Activated T-helper 2 cell treated with anti-CD3 and anti-CD28 coated beads, Interferon-gamma antibody, Interleukin-2, Interleukin-4, amounts not matched to agents 10 μg/mL and 5 μg/mL and 100 μg/mL, durations not matched to agents 14 hours and 24 hours and 36 hours (primary cell): ENCODE measurements at regions not wholly inside any gene's neighbourhood (a gene's known extent, or its start where the extent isn't known, plus 50 kb on each side); places are given as distances from the start of the nearest gene placed in this dataset.

Experiments
- DNase-seq: peaks from one replicate; pipeline ENCODE4 v3.0.0; 2021; ENCODE audit warnings: low spot score
- H3K27ac Mint-ChIP-seq: one replicate; pipeline ENCODE4 v1.8.0; 2021; ENCODE audit warnings: mixed read lengths
- H3K27me3 Mint-ChIP-seq: one replicate; pipeline ENCODE4 v1.8.0; 2021; ENCODE audit warnings: low read depth, mixed read lengths
- H3K36me3 Mint-ChIP-seq: one replicate; pipeline ENCODE4 v1.8.0; 2021; ENCODE audit warnings: low read depth, mixed read lengths
- H3K4me1 Mint-ChIP-seq: one replicate; pipeline ENCODE4 v1.8.0; 2021; ENCODE audit warnings: low read depth, mixed read lengths
- H3K4me3 Mint-ChIP-seq: one replicate; pipeline ENCODE4 v1.8.0; 2021; ENCODE audit warnings: low read depth, mild to moderate bottlenecking, moderate library complexity, mixed read lengths
- H3K9me3 Mint-ChIP-seq: one replicate; pipeline ENCODE4 v1.8.0; 2021; ENCODE audit warnings: mixed read lengths
- intact Hi-C: fragments of 100-400 bp; cut with micrococcal nuclease; formaldehyde crosslinking; loops from one replicate; pipeline ENCODE4 v1.15.1; 2023

DNA sequence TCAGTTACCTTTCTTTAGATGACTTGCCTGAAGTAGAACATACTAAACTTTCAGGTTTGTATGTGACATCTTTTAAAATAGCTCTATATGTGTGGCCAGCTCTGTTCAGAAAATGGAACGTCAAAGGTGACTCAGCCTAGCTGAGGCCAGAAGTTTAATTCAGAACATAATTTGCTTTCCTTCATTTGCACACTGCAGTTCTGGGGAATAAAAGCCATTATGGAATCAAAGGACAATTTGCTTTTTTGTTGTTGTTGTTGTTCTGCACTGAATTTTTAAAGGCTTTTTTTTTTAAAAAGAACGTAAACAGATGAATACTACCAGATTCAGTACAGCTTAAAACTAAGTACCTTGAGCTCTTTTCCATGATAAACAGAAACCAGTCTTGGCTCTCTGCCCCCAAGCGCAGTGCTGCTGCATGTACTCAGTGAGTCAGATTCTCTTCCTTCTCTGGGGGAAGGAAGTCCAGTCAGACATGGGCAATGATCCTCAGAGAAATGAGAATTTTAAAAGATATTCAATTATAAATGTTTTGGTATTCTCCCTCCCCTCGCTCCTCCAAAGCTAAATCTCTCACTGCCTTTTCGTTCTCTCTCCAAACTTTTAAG, 644.2 kb downstream of the NOVA1 start:
- Mint-ChIP-seq H3K4me3 (no peak overlapping the region), H3K36me3 (no peaks in the 10 kb centered on the region), H3K4me1 (no peaks in the 10 kb centered on the region), H3K27me3 (no peaks in the 10 kb centered on the region), H3K27ac (no peak overlapping the region), H3K9me3 (peaks cover 69% of the 10 kb centered on the region)
- intact Hi-C loops = no loop called here
- no peak for DNase-seq

DNA sequence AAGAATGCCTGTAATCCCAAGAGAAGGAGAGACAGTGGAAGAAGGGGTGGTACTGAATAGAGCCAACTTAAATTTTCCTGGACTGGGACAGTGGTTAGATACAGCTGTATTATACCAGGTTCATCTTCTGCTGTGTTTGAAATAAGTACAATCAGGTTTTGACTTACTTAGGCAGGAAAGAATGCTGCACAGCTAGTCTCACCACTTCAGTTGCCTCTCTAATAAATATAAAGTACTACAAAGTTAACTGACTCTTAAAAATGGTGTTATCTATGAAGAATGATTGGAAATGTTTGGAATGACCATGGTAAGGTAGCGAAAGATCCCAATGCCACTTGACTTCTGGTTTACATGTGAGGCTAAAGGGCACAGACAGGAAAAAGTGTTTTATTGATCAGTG, 652.1 kb downstream of the NOVA1 start:
- Mint-ChIP-seq H3K4me1 (no peaks in the 10 kb centered on the region), H3K36me3 (no peaks in the 10 kb centered on the region), H3K4me3 (no peak overlapping the region), H3K9me3 (peaks cover 56% of the 10 kb centered on the region), H3K27me3 (no peaks in the 10 kb centered on the region), H3K27ac (no peak overlapping the region)
- intact Hi-C loops = no loop called here
- DNase-seq = no peak

DNA sequence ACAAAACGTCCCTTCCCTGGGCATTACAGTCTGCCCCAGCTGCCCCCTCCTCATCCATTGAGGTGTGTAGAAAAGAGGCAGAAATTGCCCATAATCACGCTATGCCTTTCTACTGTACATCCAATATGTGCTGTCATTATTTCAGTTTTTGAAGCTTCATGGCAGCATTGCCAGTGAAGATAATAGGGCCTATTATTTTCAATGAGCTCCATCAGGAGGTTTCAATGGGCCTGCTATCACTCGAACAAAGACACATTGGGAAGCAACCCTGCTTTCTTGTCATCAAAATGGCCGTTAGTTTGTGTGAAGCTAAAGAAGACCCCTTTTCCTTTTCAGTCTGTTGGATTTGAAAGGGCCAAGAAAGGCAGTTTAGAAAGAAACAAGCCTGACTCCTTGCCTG, 653.8 kb downstream of the NOVA1 start:
- Mint-ChIP-seq H3K9me3 (peaks cover 52% of the 10 kb centered on the region), H3K27ac (no peak overlapping the region), H3K4me3 (no peak overlapping the region), H3K36me3 (no peaks in the 10 kb centered on the region), H3K4me1 (no peaks in the 10 kb centered on the region), H3K27me3 (no peaks in the 10 kb centered on the region)
- no peak for DNase-seq
- intact Hi-C loops = no loop called here

DNA sequence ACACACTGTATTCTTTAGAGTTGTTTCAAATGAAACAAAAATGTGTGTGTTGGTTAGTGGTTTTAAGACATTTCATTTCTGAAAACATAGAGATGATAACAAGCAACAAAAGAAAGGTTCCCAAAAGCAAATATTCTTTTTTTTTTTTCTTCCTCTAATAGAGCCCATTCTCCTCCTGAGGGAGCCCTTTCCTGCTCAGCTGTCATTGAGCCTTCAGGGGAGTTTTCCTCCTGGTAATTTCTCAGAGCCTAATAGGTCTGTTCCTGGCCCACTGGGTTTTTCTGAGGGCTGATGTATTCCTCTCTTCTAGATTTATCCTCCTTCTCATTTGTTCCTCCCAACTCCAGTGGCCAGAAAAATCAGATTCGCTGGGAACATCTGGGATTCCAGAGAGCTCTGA, 654.5 kb downstream of the NOVA1 start:
- no peak for DNase-seq
- Mint-ChIP-seq H3K9me3 (peaks cover 52% of the 10 kb centered on the region), H3K27me3 (no peaks in the 10 kb centered on the region), H3K27ac (no peak overlapping the region), H3K36me3 (no peaks in the 10 kb centered on the region), H3K4me1 (no peaks in the 10 kb centered on the region), H3K4me3 (no peak overlapping the region)
- intact Hi-C loops = no loop called here

DNA sequence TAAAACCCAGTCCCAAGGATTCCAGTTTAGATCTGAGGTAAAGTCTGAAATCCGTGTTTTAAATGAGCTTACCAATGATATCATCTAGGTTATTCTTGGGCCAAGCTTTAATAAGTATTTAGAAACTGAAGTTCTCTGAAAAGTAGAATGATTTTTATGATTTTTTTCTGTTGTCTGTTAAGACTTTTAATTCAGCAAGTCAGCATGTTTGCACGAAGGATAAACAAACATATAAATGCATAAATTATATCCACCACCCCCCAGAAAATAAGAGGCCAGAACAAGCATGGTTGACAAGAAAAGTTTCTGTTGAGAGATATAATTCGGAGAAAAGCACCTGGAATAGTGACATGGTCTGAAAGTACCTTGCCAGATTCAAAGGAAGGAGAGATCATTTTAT, 655.7 kb downstream of the NOVA1 start:
- no peaks in the 10 kb centered on the region for H3K4me1 Mint-ChIP-seq
- no peaks in the 10 kb centered on the region for H3K36me3 Mint-ChIP-seq
- no peak overlapping the region for H3K4me3 Mint-ChIP-seq
- no peak overlapping the region for H3K27ac Mint-ChIP-seq
- H3K27me3 Mint-ChIP-seq = no peaks in the 10 kb centered on the region
- DNase-seq = no peak
- peaks cover 60% of the 10 kb centered on the region for H3K9me3 Mint-ChIP-seq
- intact Hi-C loops = no loop called here

DNA sequence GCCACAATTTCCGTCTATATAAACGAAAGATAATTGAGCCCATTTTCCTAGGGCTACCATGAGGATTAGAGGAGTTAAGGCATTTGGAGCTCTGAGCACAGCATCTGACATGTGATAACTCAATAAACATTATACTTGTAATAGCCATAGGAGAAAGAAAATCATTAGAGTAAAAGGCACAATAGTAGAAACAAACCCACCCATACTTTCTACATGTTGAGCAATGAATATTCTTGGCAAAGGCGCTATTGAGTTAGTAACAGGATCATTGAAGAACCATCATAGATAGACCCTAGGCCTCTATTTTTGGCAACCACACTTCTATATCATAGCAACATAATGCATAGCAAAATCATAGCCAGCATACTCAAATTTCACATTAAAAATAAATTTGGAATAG, 664.1 kb downstream of the NOVA1 start:
- DNase-seq = no peak
- peaks cover 52% of the 10 kb centered on the region for H3K9me3 Mint-ChIP-seq
- H3K27me3 Mint-ChIP-seq = no peaks in the 10 kb centered on the region
- H3K4me1 Mint-ChIP-seq = no peaks in the 10 kb centered on the region
- no peak overlapping the region for H3K27ac Mint-ChIP-seq
- H3K4me3 Mint-ChIP-seq = no peak overlapping the region
- H3K36me3 Mint-ChIP-seq = no peaks in the 10 kb centered on the region
- intact Hi-C loops = no loop called here

DNA sequence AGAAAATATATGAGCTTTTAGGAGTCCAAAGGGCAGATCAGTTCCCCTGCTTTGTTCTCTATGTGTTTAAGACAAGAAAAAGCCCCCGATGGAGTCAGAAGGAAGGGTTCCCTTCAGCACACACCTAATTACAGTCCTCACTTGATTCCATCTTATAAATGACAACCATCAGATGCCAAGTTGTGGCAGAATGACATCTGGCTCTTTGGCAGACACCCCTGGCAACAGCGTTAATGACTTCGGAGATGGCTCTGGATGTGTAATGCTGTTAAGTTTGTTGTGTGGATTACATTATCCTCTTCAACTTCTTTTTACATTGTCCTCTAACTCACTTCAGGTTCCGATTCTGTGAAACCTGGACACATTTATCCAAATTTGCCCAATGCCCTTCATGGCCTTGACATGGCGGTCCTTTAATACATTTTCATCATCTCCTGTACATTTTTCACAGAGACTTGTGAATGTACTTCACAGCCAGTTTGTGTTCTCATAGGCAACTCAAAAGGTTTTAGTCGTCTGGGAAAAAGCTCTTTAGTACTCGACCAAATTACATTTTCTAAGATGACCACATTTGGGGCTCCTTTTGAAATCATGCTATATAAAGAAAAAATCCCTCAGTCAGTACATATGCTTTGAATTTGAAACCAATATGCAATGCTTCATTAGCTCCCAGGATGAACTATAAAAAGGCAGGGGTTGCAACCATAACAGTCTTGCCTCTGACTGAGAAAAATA, 667.8 kb downstream of the NOVA1 start:
- no peaks in the 10 kb centered on the region for H3K36me3 Mint-ChIP-seq
- H3K9me3 Mint-ChIP-seq = peaks cover 63% of the 10 kb centered on the region
- no peaks in the 10 kb centered on the region for H3K27me3 Mint-ChIP-seq
- H3K27ac Mint-ChIP-seq = no peak overlapping the region
- intact Hi-C loops = no loop called here
- no peak overlapping the region for H3K4me3 Mint-ChIP-seq
- DNase-seq = no peak
- H3K4me1 Mint-ChIP-seq = no peaks in the 10 kb centered on the region

DNA sequence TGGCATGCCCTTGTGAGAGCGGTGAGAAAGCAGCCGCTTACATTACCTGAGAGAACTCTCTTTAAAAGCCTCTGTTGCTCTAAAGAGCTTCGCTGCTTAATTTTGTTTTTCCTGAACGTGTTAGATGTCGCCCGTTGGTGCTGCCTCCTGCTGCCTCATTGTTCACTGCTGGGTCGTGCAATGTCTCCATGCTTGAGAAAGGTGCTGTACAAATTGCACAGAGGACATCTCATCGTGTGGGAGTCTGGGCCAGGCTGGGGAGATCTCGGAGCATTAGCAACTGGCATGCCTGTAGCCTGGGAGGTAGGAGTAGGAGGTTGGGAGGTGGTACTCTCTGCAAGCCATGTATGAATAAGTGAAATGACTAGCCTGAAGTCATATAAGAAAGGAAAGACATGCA, 686.0 kb downstream of the NOVA1 start:
- no peaks in the 10 kb centered on the region for H3K36me3 Mint-ChIP-seq

DNA sequence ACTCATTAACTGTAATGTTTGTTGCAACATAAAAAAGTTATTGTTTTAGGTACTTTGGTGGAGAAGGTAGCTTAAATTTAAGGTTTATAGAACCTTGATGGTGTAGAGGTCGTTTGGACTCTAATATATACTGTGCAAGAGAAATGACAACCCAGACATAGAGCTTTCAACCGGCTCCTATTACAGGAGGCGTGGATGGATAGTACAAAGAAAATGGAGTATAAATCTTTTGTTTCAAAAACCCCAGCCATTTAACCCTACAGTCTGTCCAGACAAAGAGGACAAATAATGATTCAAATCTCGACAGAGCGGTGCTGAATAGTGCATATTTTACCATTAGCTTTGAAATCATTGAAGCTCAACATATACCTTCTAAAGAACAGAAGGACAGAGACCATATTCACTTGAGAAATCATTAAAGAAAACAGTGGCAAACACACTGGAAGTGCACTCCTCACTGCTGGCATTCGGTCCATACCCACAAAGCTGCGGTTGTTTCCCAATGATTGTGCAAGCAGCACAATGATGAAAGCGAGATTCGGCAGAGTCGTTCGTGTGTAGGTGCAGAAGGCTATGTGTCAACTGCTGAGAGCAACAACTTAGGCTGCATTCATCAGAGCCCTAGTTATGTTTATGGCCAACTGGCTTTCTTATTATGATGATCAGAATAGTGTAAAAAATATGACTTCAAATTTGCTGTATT, 688.6 kb downstream of the NOVA1 start:
- Mint-ChIP-seq H3K4me1 (no peaks in the 10 kb centered on the region), H3K36me3 (no peaks in the 10 kb centered on the region), H3K9me3 (peaks cover 70% of the 10 kb centered on the region), H3K27me3 (no peaks in the 10 kb centered on the region), H3K27ac (no peak overlapping the region), H3K4me3 (no peak overlapping the region)
- intact Hi-C loops = no loop called here
- no peak for DNase-seq

More for the DNA sequence above, 686.0 kb downstream of the NOVA1 start:
- peaks cover 69% of the 10 kb centered on the region for H3K9me3 Mint-ChIP-seq
- H3K4me3 Mint-ChIP-seq = no peak overlapping the region
- H3K27me3 Mint-ChIP-seq = no peaks in the 10 kb centered on the region
- no peak for DNase-seq
- H3K27ac Mint-ChIP-seq = no peak overlapping the region
- no peaks in the 10 kb centered on the region for H3K4me1 Mint-ChIP-seq
- intact Hi-C loops = no loop called here

DNA sequence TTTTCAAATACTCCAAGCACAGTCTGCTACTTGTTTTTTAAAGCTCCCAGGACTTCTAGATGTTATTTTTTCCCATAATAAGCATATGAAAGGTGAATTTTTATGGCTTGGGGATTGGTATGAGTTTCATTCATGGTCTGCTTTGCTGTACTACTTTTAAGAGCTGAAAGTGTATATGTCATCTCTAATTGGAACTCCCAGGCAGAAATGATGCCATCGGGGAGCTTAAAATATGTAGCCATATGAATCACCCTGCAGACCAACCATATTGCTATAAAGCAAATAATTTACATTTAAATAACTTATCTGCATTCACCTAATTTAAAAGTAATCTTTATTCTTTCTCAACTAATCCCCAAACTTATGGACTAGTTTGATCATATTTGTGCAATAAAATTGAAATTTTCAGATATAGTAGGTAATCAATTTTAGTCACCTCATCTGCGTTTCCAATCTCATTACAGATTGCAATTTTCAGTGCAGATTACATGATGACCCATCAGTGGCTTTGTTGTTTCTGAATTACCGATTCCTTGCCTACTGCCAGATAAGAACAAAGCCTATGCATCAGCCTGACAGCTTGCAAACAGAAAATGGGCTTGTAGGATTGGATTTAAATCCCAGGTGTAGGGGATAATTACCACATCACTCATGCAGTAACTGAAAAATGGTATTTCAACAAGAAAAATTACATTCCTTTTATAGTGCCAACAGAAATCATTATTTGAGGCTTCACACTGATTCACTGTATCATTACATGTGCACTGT, 689.4 kb downstream of the NOVA1 start:
- no peak for DNase-seq
- Mint-ChIP-seq H3K9me3 (peaks cover 71% of the 10 kb centered on the region), H3K27ac (no peak overlapping the region)

DNA sequence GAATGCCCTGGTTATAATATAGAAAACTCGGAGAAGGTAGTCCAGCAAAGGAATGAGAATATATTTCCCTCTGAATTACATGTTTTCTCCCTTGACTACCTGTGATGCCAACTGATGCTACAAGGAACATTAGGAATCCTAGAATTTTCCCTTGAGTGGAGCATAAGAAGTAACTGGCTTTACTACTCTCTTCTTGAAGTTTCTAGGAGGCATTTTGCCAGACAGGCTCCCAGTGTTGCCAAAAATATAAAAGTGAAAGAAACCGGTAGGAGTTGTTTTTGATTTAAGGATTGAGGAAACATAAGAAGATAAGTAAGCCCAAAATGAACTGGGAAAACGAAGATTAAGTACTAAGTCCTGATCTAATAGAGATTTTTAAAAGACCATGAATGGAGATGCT, 693.4 kb downstream of the NOVA1 start:
- no peaks in the 10 kb centered on the region for H3K27me3 Mint-ChIP-seq
- no peak overlapping the region for H3K27ac Mint-ChIP-seq
- no peaks in the 10 kb centered on the region for H3K36me3 Mint-ChIP-seq
- DNase-seq = no peak
- no peak overlapping the region for H3K4me3 Mint-ChIP-seq
- no peaks in the 10 kb centered on the region for H3K4me1 Mint-ChIP-seq
- intact Hi-C loops = no loop called here
- H3K9me3 Mint-ChIP-seq = peaks cover 64% of the 10 kb centered on the region

More for the DNA sequence above, 689.4 kb downstream of the NOVA1 start:
- H3K4me3 Mint-ChIP-seq = no peak overlapping the region
- no peaks in the 10 kb centered on the region for H3K36me3 Mint-ChIP-seq
- no peaks in the 10 kb centered on the region for H3K4me1 Mint-ChIP-seq
- intact Hi-C loops = no loop called here
- H3K27me3 Mint-ChIP-seq = no peaks in the 10 kb centered on the region

DNA sequence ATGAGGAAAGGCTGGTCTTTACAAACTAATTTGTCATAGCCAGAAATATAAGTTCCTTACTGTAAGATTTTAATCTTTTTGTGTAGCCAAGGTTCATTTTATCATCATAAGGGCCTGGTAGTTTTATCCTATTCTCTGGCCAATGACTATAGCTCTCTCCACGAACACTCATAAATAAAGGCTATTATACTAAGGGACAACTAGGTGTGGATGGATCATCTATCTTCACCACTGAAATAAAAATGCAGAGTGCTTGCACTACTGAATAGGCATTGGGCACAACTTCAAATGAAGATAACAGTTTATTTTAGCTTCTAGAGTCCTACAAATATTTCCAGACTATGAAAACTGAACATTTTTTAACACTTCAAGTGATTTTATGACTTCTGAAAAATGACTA, 698.6 kb downstream of the NOVA1 start:
- Mint-ChIP-seq H3K9me3 (peaks cover 40% of the 10 kb centered on the region), H3K27me3 (no peaks in the 10 kb centered on the region), H3K4me1 (no peaks in the 10 kb centered on the region), H3K27ac (no peak overlapping the region), H3K4me3 (no peak overlapping the region), H3K36me3 (no peaks in the 10 kb centered on the region)
- no peak for DNase-seq
- intact Hi-C loops = no loop called here

DNA sequence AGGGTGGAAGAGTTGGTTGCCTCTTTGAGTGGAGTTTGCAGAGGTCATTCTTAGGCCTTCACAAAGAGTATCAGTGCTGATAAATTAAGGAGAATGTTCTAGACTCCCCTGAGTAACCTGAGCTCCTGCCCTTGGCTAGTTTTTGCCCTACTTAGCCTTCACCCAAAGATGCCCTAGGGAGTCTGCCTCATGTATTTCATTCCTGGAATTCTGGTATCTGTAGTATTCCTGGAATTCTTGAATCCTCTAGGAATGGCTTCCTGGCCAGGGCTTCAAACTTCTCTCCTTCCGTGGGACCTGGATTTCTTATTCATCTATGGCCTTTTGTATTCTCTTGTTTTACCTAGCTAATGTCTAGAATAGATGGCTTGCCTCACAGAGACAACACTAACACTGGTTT, 701.1 kb downstream of the NOVA1 start:
- H3K27ac Mint-ChIP-seq = no peak overlapping the region

More for the DNA sequence above, 701.1 kb downstream of the NOVA1 start:
- no peak for DNase-seq
- peaks cover 57% of the 10 kb centered on the region for H3K9me3 Mint-ChIP-seq
- H3K4me3 Mint-ChIP-seq = no peak overlapping the region
- H3K27me3 Mint-ChIP-seq = no peaks in the 10 kb centered on the region
- no peaks in the 10 kb centered on the region for H3K4me1 Mint-ChIP-seq
- intact Hi-C loops = no loop called here
- no peaks in the 10 kb centered on the region for H3K36me3 Mint-ChIP-seq
